LNCaP clone FGC (cell line): ENCODE measurements at regions not wholly inside any gene's neighbourhood (a gene's known extent, or its start where the extent isn't known, plus 50 kb on each side); places are given as distances from the start of the nearest gene placed in this dataset.

Experiments
- DNase-seq: peaks from one replicate; pipeline ENCODE4 v3.0.0-alpha.2; 2011; ENCODE audit warnings: low read depth
- H3K4me3 ChIP-seq: 2 replicates; pipeline ENCODE4 v1.5.1; 2011; ENCODE audit warnings: mild to moderate bottlenecking, low read depth, low read length, control low read depth
- CTCF ChIP-seq: IDR thresholded peaks from 2 replicates; pipeline ENCODE4 v1.5.1; 2012; ENCODE audit warnings: mild to moderate bottlenecking; ENCODE audit not compliant: control insufficient read depth, insufficient read depth; ENCODE audit errors: extremely low read depth

GRCh38 chr1:195909061-195909460 is 699.2 kb downstream of the KCNT2 start:
- DNase-seq: no peak
- H3K4me3 ChIP-seq: no peak overlapping the region
- no peak for TF ChIP-seq CTCF

GRCh38 chr1:195908121-195908520 is 700.1 kb downstream of the KCNT2 start:
- no peak for DNase-seq
- H3K4me3 ChIP-seq: no peak overlapping the region
- no peak for TF ChIP-seq CTCF

- no peak for DNase-seq
- TF ChIP-seq CTCF: no peak
- no peak overlapping the region for H3K4me3 ChIP-seq
These were observed 705.0 kb downstream of the KCNT2 start for GRCh38 chr1:195903203-195903602.

- no peak overlapping the region for H3K4me3 ChIP-seq
- no peak for DNase-seq
- no peak for TF ChIP-seq CTCF
These were observed 705.5 kb downstream of the KCNT2 start for GRCh38 chr1:195902779-195903178.

GRCh38 chr1:195899762-195900352 is 708.4 kb downstream of the KCNT2 start:
- no peak overlapping the region for H3K4me3 ChIP-seq
- no peak for TF ChIP-seq CTCF
- no peak for DNase-seq

- no peak for TF ChIP-seq CTCF
- no peak for DNase-seq
- H3K4me3 ChIP-seq: no peak overlapping the region
These were observed 709.3 kb downstream of the KCNT2 start for GRCh38 chr1:195898924-195899323.

GRCh38 chr1:195898373-195898772 is 709.9 kb downstream of the KCNT2 start:
- H3K4me3 ChIP-seq: no peak overlapping the region
- TF ChIP-seq CTCF: no peak
- no peak for DNase-seq
